Neural cell (in vitro differentiated cells): ENCODE measurements at regions not wholly inside any gene's neighbourhood (a gene's known extent, or its start where the extent isn't known, plus 50 kb on each side); places are given as distances from the start of the nearest gene placed in this dataset.

Experiments used
- H2AFZ ChIP-seq: fragments of 200-600, 300-800 bp; sonication (generic), shearing (Covaris generic); 2 replicates; pipeline ENCODE4 v1.6.0; 2014; ENCODE audit warnings: low read depth, mild to moderate bottlenecking, antibody characterized with exemption, low read length, moderate library complexity
- H3F3A ChIP-seq: fragments of 200-600 bp; shearing (Covaris generic); 2 replicates; pipeline ENCODE4 v1.6.1; 2016; ENCODE audit warnings: mild to moderate bottlenecking, moderate library complexity, mixed read lengths, antibody characterized with exemption, low read length; ENCODE audit not compliant: insufficient read depth, poor library complexity, severe bottlenecking
- H3K27ac ChIP-seq: fragments of 200-600, 300-800 bp; sonication (generic), shearing (Covaris generic); 2 replicates; pipeline ENCODE4 v1.5.1; 2014; ENCODE audit warnings: mild to moderate bottlenecking, low read length, moderate library complexity
- H3K27me3 ChIP-seq: fragments of 300-800, 200-600 bp; sonication (generic), shearing (Covaris generic); 2 replicates; pipeline ENCODE4 v1.6.0; 2014; ENCODE audit warnings: mild to moderate bottlenecking, low read depth, low read length, moderate library complexity; ENCODE audit not compliant: insufficient read depth
- H3K36me3 ChIP-seq: fragments of 300-800, 200-600 bp; sonication (generic), shearing (Covaris generic); 2 replicates; pipeline ENCODE4 v1.5.1; 2014; ENCODE audit warnings: mild to moderate bottlenecking, antibody characterized with exemption, low read length, moderate library complexity; ENCODE audit not compliant: insufficient read depth
- H3K4me2 ChIP-seq: fragments of 300-800, 200-600 bp; sonication (generic), shearing (Covaris generic); 2 replicates; pipeline ENCODE4 v1.6.0; 2014; ENCODE audit warnings: mild to moderate bottlenecking, low read length
- H3K4me3 ChIP-seq: fragments of 300-800, 200-600 bp; sonication (generic), shearing (Covaris generic); 2 replicates; pipeline ENCODE4 v1.5.1; 2014; ENCODE audit warnings: mild to moderate bottlenecking, low read length, moderate library complexity
- H3K79me2 ChIP-seq: fragments of 200-600 bp; shearing (Covaris generic); replicated peaks from 2 replicates; pipeline ENCODE4 v1.6.0; 2014; ENCODE audit warnings: mild to moderate bottlenecking, low read length, moderate library complexity; ENCODE audit not compliant: insufficient read depth
- H3K9ac ChIP-seq: fragments of 300-800, 200-600 bp; sonication (generic), shearing (Covaris generic); 2 replicates; pipeline ENCODE4 v1.6.1; 2016; ENCODE audit warnings: mild to moderate bottlenecking, low read length, mixed read lengths
- H3K9me2 ChIP-seq: fragments of 200-600 bp; shearing (Covaris generic); 2 replicates; pipeline ENCODE4 v1.6.1; 2016; ENCODE audit warnings: mild to moderate bottlenecking, low read length, mixed read lengths; ENCODE audit not compliant: insufficient read depth
- H3K9me3 ChIP-seq: fragments of 200-600, 300-800 bp; sonication (generic), shearing (Covaris generic); 2 replicates; pipeline ENCODE4 v1.6.1; 2016; ENCODE audit warnings: mild to moderate bottlenecking, mixed run types, low read length, moderate library complexity, mixed read lengths
- H4K20me1 ChIP-seq: fragments of 200-600 bp; shearing (Covaris generic); 2 replicates; pipeline ENCODE4 v1.6.1; 2016; ENCODE audit warnings: mild to moderate bottlenecking, mixed run types; ENCODE audit not compliant: insufficient read depth
- CTCF ChIP-seq: fragments of 450-650 bp; IDR thresholded peaks from 2 replicates; pipeline ENCODE4 v1.5.1; 2014; ENCODE audit warnings: antibody characterized with exemption, mild to moderate bottlenecking, moderate library complexity; ENCODE audit not compliant: poor library complexity, severe bottlenecking
- EP300 ChIP-seq: fragments of 450-650 bp; conservative IDR thresholded peaks from 2 replicates; pipeline ENCODE4 v1.6.1; 2014; ENCODE audit warnings: antibody characterized with exemption, mild to moderate bottlenecking, moderate library complexity; ENCODE audit not compliant: poor library complexity, severe bottlenecking
- EZH2 ChIP-seq: fragments of 200-600, 300-800 bp; shearing (Covaris generic), sonication (generic); IDR thresholded peaks from 2 replicates; pipeline ENCODE4 v1.6.1; 2014; ENCODE audit warnings: antibody characterized with exemption, low read length, borderline replicate concordance, mild to moderate bottlenecking; ENCODE audit not compliant: insufficient read depth, poor library complexity, severe bottlenecking
- MXI1 ChIP-seq: fragments of 450-650 bp; conservative IDR thresholded peaks from 2 replicates; pipeline ENCODE4 v1.6.1; 2014; ENCODE audit warnings: antibody characterized with exemption, mild to moderate bottlenecking; ENCODE audit not compliant: poor library complexity, severe bottlenecking
- POLR2AphosphoS5 ChIP-seq: IDR thresholded peaks from 2 replicates; pipeline ENCODE4 v1.6.1; 2012
- RAD21 ChIP-seq: fragments of 450-650 bp; conservative IDR thresholded peaks from 2 replicates; pipeline ENCODE4 v1.6.1; 2014; ENCODE audit warnings: antibody characterized with exemption, mild to moderate bottlenecking, moderate library complexity
- REST ChIP-seq: IDR thresholded peaks from 2 replicates; pipeline ENCODE4 v1.6.1; 2012; ENCODE audit warnings: borderline replicate concordance
- SMC3 ChIP-seq: fragments of 450-650 bp; conservative IDR thresholded peaks from 2 replicates; pipeline ENCODE4 v1.6.1; 2014; ENCODE audit warnings: antibody characterized with exemption, mild to moderate bottlenecking, moderate library complexity; ENCODE audit not compliant: poor library complexity
- TAF1 ChIP-seq: IDR thresholded peaks from 2 replicates; pipeline ENCODE4 v1.6.1; 2012; ENCODE audit warnings: low read depth

DNA sequence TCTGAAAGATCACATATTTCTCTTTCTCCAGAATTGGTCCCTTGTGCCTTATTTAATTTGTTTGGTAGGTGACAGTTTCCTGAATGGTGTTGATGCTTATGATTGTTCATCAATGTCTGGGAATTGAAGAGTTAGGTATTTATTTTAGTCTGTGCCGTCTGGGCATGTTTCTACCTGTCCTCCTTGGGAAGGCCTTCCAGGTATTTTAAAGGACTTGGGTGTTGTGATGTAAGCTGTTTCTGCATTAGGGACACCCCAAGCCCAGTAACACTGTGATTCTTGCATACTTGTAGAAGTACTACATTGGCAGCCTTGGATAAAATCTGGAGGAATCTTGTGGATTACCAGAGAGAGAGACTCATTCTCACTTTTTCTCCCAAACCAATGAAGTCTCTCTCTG, 120.8 kb upstream of the CXXC4 start:
- H3K27me3 ChIP-seq = no peaks in the 10 kb centered on the region
- no peak overlapping the region for H2AFZ ChIP-seq
- H3K4me2 ChIP-seq = no peak overlapping the region
- no peaks in the 10 kb centered on the region for H3F3A ChIP-seq
- no peaks in the 10 kb centered on the region for H3K36me3 ChIP-seq
- no peak overlapping the region for H3K9ac ChIP-seq
- H3K9me3 ChIP-seq = no peaks in the 10 kb centered on the region
- no peak overlapping the region for H3K27ac ChIP-seq
- H4K20me1 ChIP-seq = no peaks in the 10 kb centered on the region
- H3K4me3 ChIP-seq = no peak overlapping the region
- no peaks in the 10 kb centered on the region for H3K9me2 ChIP-seq
- TF ChIP-seq REST (no peak), EP300 (no peak), SMC3 (no peak), POLR2AphosphoS5 (no peak), RAD21 (no peak), CTCF (no peak), MXI1 (no peak), EZH2 (no peak), TAF1 (no peak)
- H3K79me2 ChIP-seq = no peaks in the 10 kb centered on the region

DNA sequence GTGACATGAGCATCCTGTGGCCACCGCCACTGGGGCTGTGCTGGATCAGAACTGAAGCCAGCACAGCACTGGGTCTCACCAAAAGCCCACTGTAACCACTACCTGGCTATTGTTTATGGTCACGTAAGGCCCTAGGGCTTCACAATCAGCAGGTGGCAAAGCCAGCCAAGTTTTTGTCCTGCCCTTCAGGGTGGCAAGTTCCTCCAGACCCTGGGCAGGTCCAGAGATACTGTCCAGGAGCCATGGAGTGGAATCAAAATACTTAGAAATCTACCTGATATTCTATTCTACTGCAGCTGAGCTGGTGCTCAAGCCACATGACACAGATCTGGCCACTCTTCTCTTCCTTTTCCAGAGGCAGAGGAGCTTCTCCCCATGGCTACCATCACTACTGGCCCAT, 121.2 kb upstream of the CXXC4 start:
- H3K9me3 ChIP-seq = no peaks in the 10 kb centered on the region
- no peaks in the 10 kb centered on the region for H3K27me3 ChIP-seq
- H3F3A ChIP-seq = no peaks in the 10 kb centered on the region
- no peak overlapping the region for H3K9ac ChIP-seq
- no peak overlapping the region for H2AFZ ChIP-seq
- H3K79me2 ChIP-seq = no peaks in the 10 kb centered on the region
- H3K9me2 ChIP-seq = no peaks in the 10 kb centered on the region
- no peak overlapping the region for H3K27ac ChIP-seq
- no peaks in the 10 kb centered on the region for H3K36me3 ChIP-seq
- no peaks in the 10 kb centered on the region for H4K20me1 ChIP-seq
- H3K4me3 ChIP-seq = no peak overlapping the region
- H3K4me2 ChIP-seq = no peak overlapping the region
- TF ChIP-seq EZH2 (no peak), TAF1 (no peak), RAD21 (no peak), SMC3 (no peak), REST (no peak), CTCF (no peak), POLR2AphosphoS5 (no peak), MXI1 (no peak), EP300 (no peak)
